ENCODE measurements at regions not wholly inside any gene's neighbourhood (a gene's known extent, or its start where the extent isn't known, plus 50 kb on each side); places are given as distances from the start of the nearest gene placed in this dataset.

GRCh38 chr6:169035385-169036240, 218.0 kb downstream of the THBS2 start:
- Histone ChIP-seq H3K27ac (ENCODE audit: low read length in 2 of 2) (no peak overlapping the region), H3K9me3 (ENCODE audit: control extremely low read depth in 1 of 3, control insufficient read depth in 2 of 3, insufficient read depth in 1 of 3, low read length in 2 of 3) (peaks cover 0 to 9% (median 4%) of the 10 kb centered on the region in 3 donors), H3K4me2 (replicated peaks; ENCODE audit: low read depth, low read length, poor library complexity, severe bottlenecking) (no peak overlapping the region), H2AFZ (ENCODE audit: insufficient read depth, low read depth, low read length, poor library complexity, severe bottlenecking) (no peak overlapping the region), H3K36me3 (replicated peaks in 1 of 2; ENCODE audit: control extremely low read depth in 1 of 2, control insufficient read depth in 1 of 2, extremely low read depth in 1 of 2, insufficient read depth in 2 of 2, low read length in 1 of 2) (no peaks in the 10 kb centered on the region), H3K27me3 (replicated peaks in 1 of 4; ENCODE audit: control extremely low read depth in 1 of 4, control insufficient read depth in 3 of 4, insufficient read depth in 4 of 4, low read length in 3 of 4) (no peaks in the 10 kb centered on the region), H3K4me3 (ENCODE audit: control extremely low read depth in 1 of 5, extremely low read depth in 1 of 5, insufficient read depth in 1 of 5, low read depth in 2 of 5, low read length in 4 of 5) (no peak overlapping the region), H3K4me1 (ENCODE audit: control insufficient read depth in 2 of 2, insufficient read depth in 2 of 2, low read length in 2 of 2) (no peaks in the 10 kb centered on the region), H3K79me2 (ENCODE audit: control insufficient read depth, insufficient read depth, low read length) (no peaks in the 10 kb centered on the region), H3K9ac (ENCODE audit: low read length) (no peak overlapping the region), H4K20me1 (ENCODE audit: control insufficient read depth, insufficient read depth, low read length, poor library complexity, severe bottlenecking) (no peaks in the 10 kb centered on the region)
- 86% methylated on average over 8 of the region's 8 CpGs for whole genome bisulfite sequencing (ENCODE audit: insufficient coverage)
- DNase-seq = no peak
- Mint-ChIP-seq H3K4me3 (no peak overlapping the region), H3K27ac (no peak overlapping the region), H3K27me3 (no peaks in the 10 kb centered on the region), H3K4me1 (no peaks in the 10 kb centered on the region), H3K9me3 (ENCODE audit: insufficient read depth) (peaks cover 6% of the 10 kb centered on the region)
- ATAC-seq (ENCODE audit: low read depth) = no peak
- ChIA-PET CTCF (no interaction called here), POLR2A (no interaction called here)
- no peak for TF ChIP-seq EZH2 (IDR thresholded peaks at IDR 0.05; ENCODE audit: borderline replicate concordance, insufficient read depth, low read depth, low read length, poor library complexity, severe bottlenecking)
- TF ChIP-seq, protein P1, sequence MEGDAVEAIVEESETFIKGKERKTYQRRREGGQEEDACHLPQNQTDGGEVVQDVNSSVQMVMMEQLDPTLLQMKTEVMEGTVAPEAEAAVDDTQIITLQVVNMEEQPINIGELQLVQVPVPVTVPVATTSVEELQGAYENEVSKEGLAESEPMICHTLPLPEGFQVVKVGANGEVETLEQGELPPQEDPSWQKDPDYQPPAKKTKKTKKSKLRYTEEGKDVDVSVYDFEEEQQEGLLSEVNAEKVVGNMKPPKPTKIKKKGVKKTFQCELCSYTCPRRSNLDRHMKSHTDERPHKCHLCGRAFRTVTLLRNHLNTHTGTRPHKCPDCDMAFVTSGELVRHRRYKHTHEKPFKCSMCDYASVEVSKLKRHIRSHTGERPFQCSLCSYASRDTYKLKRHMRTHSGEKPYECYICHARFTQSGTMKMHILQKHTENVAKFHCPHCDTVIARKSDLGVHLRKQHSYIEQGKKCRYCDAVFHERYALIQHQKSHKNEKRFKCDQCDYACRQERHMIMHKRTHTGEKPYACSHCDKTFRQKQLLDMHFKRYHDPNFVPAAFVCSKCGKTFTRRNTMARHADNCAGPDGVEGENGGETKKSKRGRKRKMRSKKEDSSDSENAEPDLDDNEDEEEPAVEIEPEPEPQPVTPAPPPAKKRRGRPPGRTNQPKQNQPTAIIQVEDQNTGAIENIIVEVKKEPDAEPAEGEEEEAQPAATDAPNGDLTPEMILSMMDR (IDR thresholded peaks at IDR 0.05) = no peak
- intact Hi-C loops (cut with micrococcal nuclease) = no loop called here

DNA sequence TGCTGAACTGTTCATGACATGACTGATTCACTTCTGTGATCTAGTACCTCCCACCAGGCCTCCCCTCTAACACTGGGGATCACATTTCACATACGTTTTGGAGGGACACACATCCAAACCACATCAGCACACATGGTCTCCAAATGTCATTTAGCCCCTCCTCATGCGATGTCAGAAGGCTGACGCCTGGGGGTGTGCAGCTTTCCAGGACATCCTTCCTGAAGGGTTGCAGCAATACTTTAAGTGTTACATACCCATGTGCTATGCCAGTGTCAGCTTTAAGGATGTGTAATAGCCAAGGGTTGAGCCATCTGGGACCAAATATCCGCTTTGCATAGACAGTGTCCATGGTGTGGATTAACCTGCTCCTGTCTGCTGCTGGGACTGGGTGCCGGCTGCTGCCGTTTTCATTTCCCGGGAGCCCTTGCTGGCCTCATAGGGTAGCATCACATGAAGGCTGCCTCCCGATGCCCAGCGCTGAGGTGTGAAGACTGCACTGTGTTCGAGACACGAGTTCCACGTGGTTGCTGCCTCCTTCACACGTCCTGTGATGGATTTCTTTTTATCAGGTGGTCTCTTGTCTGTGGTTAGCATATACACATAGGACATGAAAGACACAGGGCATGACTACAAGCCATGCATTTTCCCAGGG, 219.0 kb downstream of the THBS2 start:
- Histone ChIP-seq H4K20me1 (ENCODE audit: control insufficient read depth, insufficient read depth, low read length, poor library complexity, severe bottlenecking) (no peaks in the 10 kb centered on the region), H3K4me3 (ENCODE audit: control extremely low read depth in 1 of 5, extremely low read depth in 1 of 5, insufficient read depth in 1 of 5, low read depth in 2 of 5, low read length in 4 of 5) (no peak overlapping the region), H2AFZ (ENCODE audit: insufficient read depth, low read depth, low read length, poor library complexity, severe bottlenecking) (no peak overlapping the region), H3K4me2 (replicated peaks; ENCODE audit: low read depth, low read length, poor library complexity, severe bottlenecking) (no peak overlapping the region), H3K36me3 (replicated peaks in 1 of 2; ENCODE audit: control extremely low read depth in 1 of 2, control insufficient read depth in 1 of 2, extremely low read depth in 1 of 2, insufficient read depth in 2 of 2, low read length in 1 of 2) (no peaks in the 10 kb centered on the region), H3K9me3 (ENCODE audit: control extremely low read depth in 1 of 3, control insufficient read depth in 2 of 3, insufficient read depth in 1 of 3, low read length in 2 of 3) (peaks cover 0 to 12% (median 4%) of the 10 kb centered on the region in 3 donors), H3K9ac (ENCODE audit: low read length) (no peak overlapping the region), H3K4me1 (ENCODE audit: control insufficient read depth in 2 of 2, insufficient read depth in 2 of 2, low read length in 2 of 2) (no peaks in the 10 kb centered on the region), H3K27me3 (replicated peaks in 1 of 4; ENCODE audit: control extremely low read depth in 1 of 4, control insufficient read depth in 3 of 4, insufficient read depth in 4 of 4, low read length in 3 of 4) (no peaks in the 10 kb centered on the region), H3K27ac (ENCODE audit: low read length in 2 of 2) (no peak overlapping the region), H3K79me2 (ENCODE audit: control insufficient read depth, insufficient read depth, low read length) (no peaks in the 10 kb centered on the region)
- ChIA-PET POLR2A (no interaction called here), CTCF (no interaction called here)
- no peak for DNase-seq
- TF ChIP-seq EZH2 (IDR thresholded peaks at IDR 0.05; ENCODE audit: borderline replicate concordance, insufficient read depth, low read depth, low read length, poor library complexity, severe bottlenecking) = no peak
- TF ChIP-seq, protein P1 (IDR thresholded peaks at IDR 0.05) = no peak
- H3K4me1 Mint-ChIP-seq = no peaks in the 10 kb centered on the region
- no peaks in the 10 kb centered on the region for H3K27me3 Mint-ChIP-seq
- 92% methylated on average over 8 of the region's 13 CpGs for WGBS (ENCODE audit: insufficient coverage)
- no peak for ATAC-seq (ENCODE audit: low read depth)
- no peak overlapping the region for H3K27ac Mint-ChIP-seq
- intact Hi-C loops (cut with micrococcal nuclease) = no loop called here
- H3K9me3 Mint-ChIP-seq (ENCODE audit: insufficient read depth) = peaks cover 6% of the 10 kb centered on the region
- H3K4me3 Mint-ChIP-seq = no peak overlapping the region

Measured in B cell (primary cell).